ENCODE measurements at regions not wholly inside any gene's neighbourhood (a gene's known extent, or its start where the extent isn't known, plus 50 kb on each side); places are given as distances from the start of the nearest gene placed in this dataset.
A peak's percentile ranks its signal among the peaks of the same experiment; 100 is the strongest.

- peaks cover 5 to 68% (median 21%) of the 10 kb centered on the region in 3 donors for H3K27me3 ChIP-seq (ENCODE audit: insufficient read depth in 3 of 3, low read length in 2 of 3)
- DNase-seq: no peak
- no peaks in the 10 kb centered on the region for H3K9me3 ChIP-seq
- 7 to 8% (median 8%) methylated on average over 8 of the region's 8 CpGs for WGBS, 3 donors
- peaks cover 5% of the 10 kb centered on the region for H3K4me1 ChIP-seq
- no peak overlapping the region for H3K27ac ChIP-seq
- no peak for ATAC-seq
- intact Hi-C loops (cut with DNase I): loop anchor here in 1 of 2 donors (10.0 kb wide), 1 partner anchor 146 kb away; no protein-coding TSS in a partner anchor
- no peaks in the 10 kb centered on the region for H3K36me3 ChIP-seq (ENCODE audit: insufficient read depth in 1 of 2, low read depth in 1 of 2)
- no peak for TF ChIP-seq CTCF (IDR thresholded peaks at IDR 0.05)
- no peak overlapping the region for H3K4me3 ChIP-seq
Measured at GRCh38 chr11:43558556-43559127, 121.9 kb upstream of the HSD17B12 start.

GRCh38 chr11:43561832-43562231 lies 118.7 kb upstream of the HSD17B12 start:
- intact Hi-C loops (cut with DNase I): no loop called here
- H3K27ac ChIP-seq: no peak overlapping the region
- DNase-seq (no peak), ATAC-seq (no peak)
- H3K36me3 ChIP-seq (ENCODE audit: insufficient read depth in 1 of 2, low read depth in 1 of 2): no peaks in the 10 kb centered on the region
- H3K4me1 ChIP-seq: peaks cover 5% of the 10 kb centered on the region
- H3K9me3 ChIP-seq: no peaks in the 10 kb centered on the region
- no peak overlapping the region for H3K4me3 ChIP-seq
- 83% methylated on average over 3 of the region's 3 CpGs for WGBS, 3 donors
- TF ChIP-seq CTCF (IDR thresholded peaks at IDR 0.05): no peak
- H3K27me3 ChIP-seq (ENCODE audit: insufficient read depth in 3 of 3, low read length in 2 of 3): peaks cover 0 to 41% (median 16%) of the 10 kb centered on the region in 3 donors

GRCh38 chr11:43567396-43567975 lies 113.1 kb upstream of the HSD17B12 start:
- Histone ChIP-seq H3K4me3 (no peak overlapping the region), H3K27me3 (ENCODE audit: insufficient read depth in 3 of 3, low read length in 2 of 3) (peaks cover 0 to 24% (median 6%) of the 10 kb centered on the region in 3 donors), H3K36me3 (ENCODE audit: insufficient read depth in 1 of 2, low read depth in 1 of 2) (no peaks in the 10 kb centered on the region), H3K27ac (no peak overlapping the region), H3K4me1 (no peaks in the 10 kb centered on the region), H3K9me3 (no peaks in the 10 kb centered on the region)
- 16 to 19% (median 17%) methylated on average over 5 of the region's 5 CpGs for WGBS, 3 donors
- peak; percentile 60 for TF ChIP-seq CTCF (IDR thresholded peaks at IDR 0.05)
- intact Hi-C loops (cut with DNase I): loop anchor here in 1 of 2 donors (5.0 kb wide), 1 partner anchor 60 kb away; no protein-coding TSS in a partner anchor
- ATAC-seq (peak in 2 of 4 donors; percentile 34 to 62), DNase-seq (no peak)

- peak; percentile 34 for TF ChIP-seq CTCF (IDR thresholded peaks at IDR 0.05)
- H3K27ac ChIP-seq: no peak overlapping the region
- WGBS, 3 donors: 8 to 11% (median 8%) methylated on average over 6 of the region's 6 CpGs
- peaks cover 8 to 70% (median 16%) of the 10 kb centered on the region in 3 donors for H3K27me3 ChIP-seq (ENCODE audit: insufficient read depth in 3 of 3, low read length in 2 of 3)
- H3K36me3 ChIP-seq (ENCODE audit: insufficient read depth in 1 of 2, low read depth in 1 of 2): no peaks in the 10 kb centered on the region
- intact Hi-C loops (cut with DNase I): loop anchor here in 1 of 2 donors (10.0 kb wide), 1 partner anchor 142 kb away; no protein-coding TSS in a partner anchor
- DNase-seq (no peak), ATAC-seq (peak in 2 of 4 donors; percentile 49 to 61)
- H3K4me1 ChIP-seq: peaks cover 33% of the 10 kb centered on the region
- H3K9me3 ChIP-seq: no peaks in the 10 kb centered on the region
- H3K4me3 ChIP-seq: no peak overlapping the region
Measured at GRCh38 chr11:43573233-43573632, 107.3 kb upstream of the HSD17B12 start.

All from psoas muscle (tissue), 7 donors.